ENCODE measurements at regions not wholly inside any gene's neighbourhood (a gene's known extent, or its start where the extent isn't known, plus 50 kb on each side); places are given as distances from the start of the nearest gene placed in this dataset.

DNA sequence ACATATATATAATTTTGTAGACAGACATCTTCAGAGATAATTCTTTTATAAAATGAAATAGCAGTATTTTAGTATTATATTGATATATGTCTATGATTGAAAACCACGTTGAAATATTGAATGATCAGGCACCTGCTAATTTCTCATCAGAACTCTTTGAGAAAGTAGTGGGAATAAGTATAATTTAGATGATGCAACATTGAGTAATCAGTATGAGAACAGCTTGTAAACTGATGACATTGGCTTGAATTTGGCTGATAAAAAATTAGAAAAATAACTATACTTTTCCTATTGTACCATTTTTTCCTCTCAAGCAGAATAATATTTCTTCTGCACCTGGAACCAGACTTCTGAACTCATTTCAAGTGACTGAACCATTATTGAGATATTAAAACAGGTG, 1316.8 kb downstream of the NCAM2 start:
- Histone ChIP-seq H3K4me1 (no peaks in the 10 kb centered on the region), H3K36me3 (no peaks in the 10 kb centered on the region), H3K27ac (no peak overlapping the region), H3K9me3 (peaks cover 0 to 10% of the 10 kb centered on the region in 2 donors), H3K27me3 (no peaks in the 10 kb centered on the region), H3K4me3 (no peak overlapping the region)
- TF ChIP-seq POLR2AphosphoS5 (IDR thresholded peaks at IDR 0.05) (no peak), POLR2A (IDR thresholded peaks at IDR 0.05) (no peak), CTCF (IDR thresholded peaks at IDR 0.05) (no peak)
- no peak for DNase-seq (ENCODE audit: low spot score in 2 of 2)
- intact Hi-C loops (cut with DNase I; ENCODE audit: low total_unique reads) = no loop called here

GRCh38 chr21:22319435-22319834, 1321.2 kb downstream of the NCAM2 start:
- Histone ChIP-seq H3K9me3 (no peaks in the 10 kb centered on the region), H3K27me3 (no peaks in the 10 kb centered on the region), H3K4me3 (no peak overlapping the region), H3K27ac (no peak overlapping the region), H3K4me1 (no peaks in the 10 kb centered on the region), H3K36me3 (no peaks in the 10 kb centered on the region)
- TF ChIP-seq CTCF (IDR thresholded peaks at IDR 0.05) (no peak), POLR2A (IDR thresholded peaks at IDR 0.05) (no peak), POLR2AphosphoS5 (IDR thresholded peaks at IDR 0.05) (no peak)
- intact Hi-C loops (cut with DNase I; ENCODE audit: low total_unique reads) = no loop called here
- no peak for DNase-seq (ENCODE audit: low spot score in 2 of 2)

DNA sequence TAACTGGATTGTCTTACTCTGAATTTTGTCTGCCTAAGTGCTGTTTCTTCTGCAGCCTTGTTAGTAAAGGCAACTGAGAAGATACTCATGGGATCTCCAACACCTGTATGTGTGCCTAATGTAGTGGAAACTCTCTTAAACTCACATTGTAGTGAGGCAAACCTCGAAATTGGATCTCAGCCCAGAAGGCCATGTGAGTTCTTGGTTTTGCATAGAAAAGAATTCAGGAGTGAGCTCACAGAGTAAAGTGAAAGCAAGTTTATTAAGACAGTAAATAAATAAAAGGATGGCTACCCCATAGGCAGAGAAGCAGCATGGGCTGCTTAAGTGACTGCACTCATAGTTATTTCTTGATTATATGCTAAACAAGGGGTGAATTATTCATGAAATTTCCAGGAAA, 1344.7 kb downstream of the NCAM2 start:
- DNase-seq (ENCODE audit: low spot score in 2 of 2) = no peak
- Histone ChIP-seq H3K9me3 (peaks cover 3 to 7% of the 10 kb centered on the region in 2 donors), H3K27ac (no peak overlapping the region), H3K36me3 (no peaks in the 10 kb centered on the region), H3K27me3 (no peaks in the 10 kb centered on the region), H3K4me3 (no peak overlapping the region), H3K4me1 (no peaks in the 10 kb centered on the region)
- intact Hi-C loops (cut with DNase I; ENCODE audit: low total_unique reads) = no loop called here
- TF ChIP-seq POLR2A (IDR thresholded peaks at IDR 0.05) (no peak), POLR2AphosphoS5 (IDR thresholded peaks at IDR 0.05) (no peak), CTCF (IDR thresholded peaks at IDR 0.05) (no peak)

DNA sequence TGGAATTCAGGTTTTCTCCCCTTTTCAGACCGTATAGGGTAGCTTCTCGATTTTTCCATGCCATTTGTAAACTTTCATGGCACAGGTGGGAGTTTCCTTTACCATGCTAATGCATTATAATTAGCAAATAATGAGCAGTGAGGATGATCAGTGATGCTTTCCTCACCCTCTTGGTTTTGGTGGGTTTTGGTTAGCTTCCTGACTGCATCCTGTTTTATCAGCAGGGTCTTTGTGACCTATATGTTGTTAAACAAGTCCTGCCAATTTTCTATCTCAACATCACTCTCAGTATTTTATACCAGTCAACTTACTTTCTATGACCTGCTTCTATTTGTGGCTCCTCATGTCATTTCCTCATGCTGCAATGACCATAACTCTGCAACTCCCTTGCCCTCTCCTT, 1345.1 kb downstream of the NCAM2 start:
- no peak for DNase-seq (ENCODE audit: low spot score in 2 of 2)
- intact Hi-C loops (cut with DNase I; ENCODE audit: low total_unique reads) = no loop called here
- Histone ChIP-seq H3K9me3 (peaks cover 3 to 7% of the 10 kb centered on the region in 2 donors), H3K27me3 (no peaks in the 10 kb centered on the region), H3K27ac (no peak overlapping the region), H3K36me3 (no peaks in the 10 kb centered on the region), H3K4me3 (no peak overlapping the region), H3K4me1 (no peaks in the 10 kb centered on the region)
- TF ChIP-seq POLR2A (IDR thresholded peaks at IDR 0.05) = no peak
- no peak for TF ChIP-seq CTCF (IDR thresholded peaks at IDR 0.05)
- no peak for TF ChIP-seq POLR2AphosphoS5 (IDR thresholded peaks at IDR 0.05)

DNA sequence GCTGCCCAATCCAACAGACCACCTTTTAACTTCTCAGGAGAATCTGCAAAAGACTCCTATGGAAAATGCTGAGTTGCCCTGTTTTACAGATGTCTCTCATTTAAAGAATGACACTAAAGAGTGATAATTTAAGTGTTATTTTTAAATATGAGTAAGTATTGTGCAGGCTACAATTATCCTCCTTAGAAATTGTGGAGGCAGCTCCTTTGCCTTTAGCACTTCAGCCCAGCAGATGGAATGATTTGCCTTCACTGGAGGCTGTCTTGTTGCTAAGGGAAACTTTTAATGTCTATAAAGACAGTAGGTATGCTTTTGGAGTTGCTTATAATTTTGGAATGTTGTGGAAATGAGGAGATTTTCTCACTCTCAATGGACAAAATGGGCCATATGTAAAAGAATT, 1345.5 kb downstream of the NCAM2 start:
- no peak overlapping the region for H3K4me3 ChIP-seq
- H3K9me3 ChIP-seq = peaks cover 3 to 7% of the 10 kb centered on the region in 2 donors
- no peaks in the 10 kb centered on the region for H3K27me3 ChIP-seq
- no peak overlapping the region for H3K27ac ChIP-seq
- intact Hi-C loops (cut with DNase I; ENCODE audit: low total_unique reads) = no loop called here
- TF ChIP-seq POLR2AphosphoS5 (IDR thresholded peaks at IDR 0.05) (no peak), POLR2A (IDR thresholded peaks at IDR 0.05) (no peak), CTCF (IDR thresholded peaks at IDR 0.05) (no peak)
- H3K4me1 ChIP-seq = no peaks in the 10 kb centered on the region
- H3K36me3 ChIP-seq = no peaks in the 10 kb centered on the region
- DNase-seq (ENCODE audit: low spot score in 2 of 2) = no peak

Data from breast epithelium (tissue), 4 donors.